HUDEP-2 (cell line): ENCODE measurements at regions not wholly inside any gene's neighbourhood (a gene's known extent, or its start where the extent isn't known, plus 50 kb on each side); places are given as distances from the start of the nearest gene placed in this dataset.
"Not testable (repeated sequence)": the region's sequence is repeated elsewhere in the genome, so short reads cannot be mapped to it uniquely, and the experiment has no call there.

Experiments used
- DNase-seq, 76 experiments: peaks; one replicate each; lab custom pipeline; 2025; ENCODE audit not compliant: unreplicated experiment in 76 of 76; lab: John Stamatoyannopoulos, UW

GRCh38 chr4:99763635-99764101, 53.0 kb upstream of the DAPP1 start:
- peak in 6 of 76 experiments; percentile 0 to 8 (median 2) for DNase-seq

- no peak for DNase-seq
Observed at GRCh38 chr4:99762728-99763127, 53.9 kb upstream of the DAPP1 start.

GRCh38 chr4:99759988-99760387, 56.6 kb upstream of the DAPP1 start:
- DNase-seq = no peak

GRCh38 chr4:99759346-99759984, 57.2 kb upstream of the DAPP1 start:
- DNase-seq = no peak

GRCh38 chr4:99755223-99755944, 61.2 kb upstream of the DAPP1 start:
- no peak for DNase-seq

GRCh38 chr4:99754756-99755155, 61.9 kb upstream of the DAPP1 start:
- DNase-seq = no peak

GRCh38 chr4:99753931-99754330, 62.7 kb upstream of the DAPP1 start:
- no peak for DNase-seq

- DNase-seq = no peak
Observed at GRCh38 chr4:99749445-99750391, 66.9 kb upstream of the DAPP1 start.

- DNase-seq = no peak
Observed at GRCh38 chr4:99746443-99746842, 70.2 kb upstream of the DAPP1 start.

GRCh38 chr4:99736846-99737245, 79.2 kb upstream of the C4orf54 start:
- DNase-seq = no peak

GRCh38 chr4:99735822-99736221, 78.2 kb upstream of the C4orf54 start:
- no peak for DNase-seq

- DNase-seq = no peak
Observed at GRCh38 chr4:99734583-99735322, 77.1 kb upstream of the C4orf54 start.

- DNase-seq = not testable (repeated sequence)
Observed at GRCh38 chr4:99733455-99733854, 75.8 kb upstream of the C4orf54 start.

GRCh38 chr4:99729186-99729585, 71.6 kb upstream of the C4orf54 start:
- DNase-seq = no peak

GRCh38 chr4:99724067-99724466, 66.4 kb upstream of the C4orf54 start:
- DNase-seq = no peak

GRCh38 chr4:99723612-99724011, 66.0 kb upstream of the C4orf54 start:
- peak in 75 of 76 experiments; percentile 6 to 91 (median 77) for DNase-seq

GRCh38 chr4:99722725-99723124, 65.1 kb upstream of the C4orf54 start:
- peak in 1 of 76 experiments; percentile 1 for DNase-seq

- no peak for DNase-seq
Observed at GRCh38 chr4:99722006-99722405, 64.4 kb upstream of the C4orf54 start.

- peak in 13 of 76 experiments; percentile 2 to 29 (median 7) for DNase-seq
Observed at GRCh38 chr4:99720206-99720605, 62.6 kb upstream of the C4orf54 start.

- no peak for DNase-seq
Observed at GRCh38 chr4:99716996-99717395, 59.4 kb upstream of the C4orf54 start.
